Upper lobe of left lung (tissue), 4 donors: ENCODE measurements at regions not wholly inside any gene's neighbourhood (a gene's known extent, or its start where the extent isn't known, plus 50 kb on each side); places are given as distances from the start of the nearest gene placed in this dataset.

ENCODE experiments used
- CTCF ChIP-seq, 6 experiments: fragments of 450-650 bp in 4 of 6; fragments of 200-600 bp in 2 of 6; sonication (generic) in 2 of 6; IDR thresholded peaks; one replicate each; pipeline ENCODE4 v1.5.1; 2016 to 2019; ENCODE audit warnings: antibody characterized with exemption in 6 of 6
- POLR2A ChIP-seq, 4 donors: fragments of 450-650 bp; IDR thresholded peaks; one replicate each; pipeline ENCODE4 v1.5.1; 2016 to 2017; ENCODE audit warnings: antibody characterized with exemption in 4 of 4, mild to moderate bottlenecking in 2 of 4

- TF ChIP-seq CTCF (IDR thresholded peaks at IDR 0.05) (no peak), POLR2A (IDR thresholded peaks at IDR 0.05) (no peak)
These were observed 143.8 kb upstream of the RGMA start for GRCh38 chr15:93232845-93233244.
